H9 (cell line): ENCODE measurements at regions not wholly inside any gene's neighbourhood (a gene's known extent, or its start where the extent isn't known, plus 50 kb on each side); places are given as distances from the start of the nearest gene placed in this dataset.

Experiments used
- DNase-seq: peaks from one replicate; pipeline ENCODE4 v3.0.0-alpha.2; 2017
- H2AFZ ChIP-seq: one replicate; pipeline ENCODE4 v1.6.1; 2013; ENCODE audit warnings: mild to moderate bottlenecking, low read length, control low read depth, moderate library complexity
- H2AK5ac ChIP-seq: 2 replicates; pipeline ENCODE4 v1.6.1; 2013; ENCODE audit warnings: low read length, control low read depth, mixed read lengths; ENCODE audit not compliant: insufficient read length
- H2BK120ac ChIP-seq: one replicate; pipeline ENCODE4 v1.6.1; 2013; ENCODE audit warnings: low read depth, mild to moderate bottlenecking, low read length, control low read depth, inconsistent platforms; ENCODE audit not compliant: poor library complexity, severe bottlenecking
- H2BK12ac ChIP-seq: 2 replicates; pipeline ENCODE4 v1.6.1; 2013; ENCODE audit warnings: low read length, control low read depth, mixed read lengths, low read depth; ENCODE audit not compliant: insufficient read length
- H2BK15ac ChIP-seq: 2 replicates; pipeline ENCODE4 v1.6.1; 2013; ENCODE audit warnings: low read depth, low read length, control low read depth
- H2BK20ac ChIP-seq: one replicate; pipeline ENCODE4 v1.6.1; 2013; ENCODE audit warnings: low read depth, mild to moderate bottlenecking, low read length, control low read depth, inconsistent platforms; ENCODE audit not compliant: poor library complexity, severe bottlenecking
- H2BK5ac ChIP-seq: 2 replicates; pipeline ENCODE4 v1.6.1; 2013; ENCODE audit warnings: low read length, control low read depth, mixed read lengths; ENCODE audit not compliant: insufficient read length
- H3K14ac ChIP-seq: 2 replicates; pipeline ENCODE4 v1.6.1; 2013; ENCODE audit warnings: low read length, control low read depth; ENCODE audit not compliant: insufficient read depth
- H3K18ac ChIP-seq: 2 replicates; pipeline ENCODE4 v1.6.1; 2013; ENCODE audit warnings: low read depth, mild to moderate bottlenecking, mixed read lengths, low read length, control low read depth; ENCODE audit not compliant: insufficient read length
- H3K23ac ChIP-seq: 2 replicates; pipeline ENCODE4 v1.6.1; 2013; ENCODE audit warnings: low read length, control low read depth, mixed read lengths, low read depth; ENCODE audit not compliant: insufficient read length
- H3K23me2 ChIP-seq: 2 replicates; pipeline ENCODE4 v1.6.1; 2013; ENCODE audit warnings: low read depth, mild to moderate bottlenecking, mixed read lengths, low read length, control low read depth; ENCODE audit not compliant: insufficient read length, poor library complexity, severe bottlenecking
- H3K27ac ChIP-seq: 2 replicates; pipeline ENCODE4 v1.5.1; 2013; ENCODE audit warnings: low read length, control low read depth, mixed read lengths, low read depth; ENCODE audit not compliant: insufficient read length
- H3K27me3 ChIP-seq: 2 replicates; pipeline ENCODE4 v1.6.1; 2013; ENCODE audit warnings: low read length, control low read depth, inconsistent platforms; ENCODE audit not compliant: insufficient read depth
- H3K4ac ChIP-seq: 2 replicates; pipeline ENCODE4 v1.6.1; 2013; ENCODE audit warnings: low read depth, mild to moderate bottlenecking, control low read depth, inconsistent platforms, low read length, moderate library complexity
- H3K4me1 ChIP-seq: 2 replicates; pipeline ENCODE4 v1.6.1; 2013; ENCODE audit warnings: low read length, control low read depth, inconsistent platforms; ENCODE audit not compliant: insufficient read depth
- H3K4me2 ChIP-seq: 2 replicates; pipeline ENCODE4 v1.6.1; 2013; ENCODE audit warnings: low read length, control low read depth, mixed read lengths; ENCODE audit not compliant: insufficient read length, insufficient read depth
- H3K56ac ChIP-seq: 2 replicates; pipeline ENCODE4 v1.6.1; 2013; ENCODE audit warnings: low read depth, mild to moderate bottlenecking, mixed read lengths, low read length, control low read depth; ENCODE audit not compliant: insufficient read length
- H3K79me1 ChIP-seq: 2 replicates; pipeline ENCODE4 v1.6.1; 2013; ENCODE audit warnings: low read depth, mild to moderate bottlenecking, moderate library complexity, low read length, control low read depth, inconsistent platforms; ENCODE audit not compliant: insufficient read depth, poor library complexity, severe bottlenecking
- H3K79me2 ChIP-seq: 2 replicates; pipeline ENCODE4 v1.6.1; 2013; ENCODE audit warnings: low read length, control low read depth, inconsistent platforms; ENCODE audit not compliant: insufficient read depth
- H3K9ac ChIP-seq: 2 replicates; pipeline ENCODE4 v1.6.1; 2013; ENCODE audit warnings: low read length, control low read depth, mixed read lengths; ENCODE audit not compliant: insufficient read length; ENCODE audit errors: extremely low read depth
- H3K9me3 ChIP-seq: one replicate; pipeline ENCODE4 v1.6.1; 2013; ENCODE audit warnings: low read depth, low read length, inconsistent platforms; ENCODE audit not compliant: control insufficient read depth
- H3T11ph ChIP-seq: one replicate; pipeline ENCODE4 v1.6.1; 2013; ENCODE audit warnings: mild to moderate bottlenecking, low read length, control low read depth, inconsistent platforms
- H4K20me1 ChIP-seq: one replicate; pipeline ENCODE4 v1.6.1; 2013; ENCODE audit not compliant: control insufficient read depth, insufficient read length, insufficient read depth
- H4K5ac ChIP-seq: 2 replicates; pipeline ENCODE4 v1.6.1; 2013; ENCODE audit warnings: low read depth, mild to moderate bottlenecking, mixed read lengths, low read length, control low read depth; ENCODE audit not compliant: insufficient read length
- H4K8ac ChIP-seq: replicated peaks from 2 replicates; pipeline ENCODE4 v1.6.1; 2013; ENCODE audit warnings: low read length, control low read depth, mixed read lengths, low read depth; ENCODE audit not compliant: insufficient read length
- H4K91ac ChIP-seq: 2 replicates; pipeline ENCODE4 v1.6.1; 2013; ENCODE audit warnings: low read depth, mild to moderate bottlenecking, moderate library complexity, mixed read lengths, low read length, control low read depth; ENCODE audit not compliant: insufficient read length
- H3K27ac Mint-ChIP-seq, 3 experiments: 2 replicates in 2 of 3; 3 replicates in 1 of 3; pipeline ENCODE4 v1.8.0; 2020 to 2021; ENCODE audit warnings: mixed read lengths in 3 of 3, mild to moderate bottlenecking in 1 of 3, moderate library complexity in 1 of 3
- H3K27me3 Mint-ChIP-seq: 2 replicates; pipeline ENCODE4 v1.8.0; 2021; ENCODE audit warnings: low read depth, mild to moderate bottlenecking, moderate library complexity, mixed read lengths
- H3K36me3 Mint-ChIP-seq, 3 experiments: 2 replicates in 2 of 3; 3 replicates in 1 of 3; pipeline ENCODE4 v1.8.0; 2020 to 2021; ENCODE audit warnings: low read depth in 3 of 3, mixed read lengths in 3 of 3; ENCODE audit not compliant: insufficient read depth in 1 of 3
- H3K4me1 Mint-ChIP-seq, 2 experiments: 2 replicates each; pipeline ENCODE4 v1.8.0; 2020; ENCODE audit warnings: mixed read lengths in 2 of 2
- H3K4me3 Mint-ChIP-seq, 2 experiments: 2 replicates in 1 of 2; 3 replicates in 1 of 2; pipeline ENCODE4 v1.8.0; 2020 to 2021; ENCODE audit warnings: mild to moderate bottlenecking in 2 of 2, mixed read lengths in 2 of 2, moderate library complexity in 1 of 2
- H3K9me3 Mint-ChIP-seq, 2 experiments: 2 replicates in 1 of 2; 3 replicates in 1 of 2; pipeline ENCODE4 v1.8.0; 2020; ENCODE audit warnings: mild to moderate bottlenecking in 2 of 2, mixed read lengths in 2 of 2, moderate library complexity in 1 of 2
- CTCF ChIP-seq: fragments of 200-600 bp; sonication (generic); conservative IDR thresholded peaks from 3 replicates; pipeline ENCODE4 v1.8.0; 2021; ENCODE audit warnings: antibody characterized with exemption, mild to moderate bottlenecking
- WGBS: extraction: QIAGEN DNeasy Blood & Tissue Kit; methylation state at CpG from one replicate; pipeline ENCODE4 v1.1.7; 2013; ENCODE audit warnings: missing lambda C conversion rate, low lambda C conversion rate, mixed read lengths; ENCODE audit not compliant: insufficient read length; ENCODE audit errors: extremely low coverage; 5-methylcytosine and 5-hydroxymethylcytosine counted together

- peaks cover 3% of the 10 kb centered on the region in 2 experiments; a peak in 2 of 4 replicates for H3K4me1 Mint-ChIP-seq
- no peak overlapping the region for H4K8ac ChIP-seq
- H2BK120ac ChIP-seq: no peak overlapping the region
- no peak overlapping the region for H3T11ph ChIP-seq
- H3K23me2 ChIP-seq: no peaks in the 10 kb centered on the region
- H3K27ac Mint-ChIP-seq: no peak overlapping the region
- DNase-seq: no peak
- no peak overlapping the region for H2AK5ac ChIP-seq
- no peak overlapping the region for H3K9ac ChIP-seq
- H4K5ac ChIP-seq: no peak overlapping the region
- H3K36me3 Mint-ChIP-seq: peaks cover 4 to 11% (median 7%) of the 10 kb centered on the region in 3 experiments; a peak in 5 of 7 replicates
- no peak overlapping the region for H2BK20ac ChIP-seq
- no peak overlapping the region for H3K4ac ChIP-seq
- no peaks in the 10 kb centered on the region for H3K9me3 ChIP-seq
- H3K4me3 Mint-ChIP-seq: no peak overlapping the region
- no peaks in the 10 kb centered on the region for H3K79me2 ChIP-seq
- no CpG with 5 or more reads among the region's 3 CpGs for WGBS
- H3K4me1 ChIP-seq: no peaks in the 10 kb centered on the region
- no peak overlapping the region for H3K18ac ChIP-seq
- no peak overlapping the region for H2BK15ac ChIP-seq
- no peak overlapping the region for H2BK12ac ChIP-seq
- H3K27me3 ChIP-seq: no peaks in the 10 kb centered on the region
- H4K91ac ChIP-seq: no peak overlapping the region
- no peaks in the 10 kb centered on the region for H3K79me1 ChIP-seq
- H4K20me1 ChIP-seq: no peaks in the 10 kb centered on the region
- no peak overlapping the region for H3K56ac ChIP-seq
- no peak for TF ChIP-seq CTCF
- no peak overlapping the region for H3K27ac ChIP-seq
- H3K14ac ChIP-seq: no peak overlapping the region
- H3K27me3 Mint-ChIP-seq: no peaks in the 10 kb centered on the region
- peaks cover 4 to 8% of the 10 kb centered on the region in 2 experiments; a peak in 3 of 5 replicates for H3K9me3 Mint-ChIP-seq
- H3K23ac ChIP-seq: no peak overlapping the region
- no peak overlapping the region for H3K4me2 ChIP-seq
- no peak overlapping the region for H2BK5ac ChIP-seq
- H2AFZ ChIP-seq: no peak overlapping the region
These were observed 149.6 kb upstream of the ELL2 start for GRCh38 chr5:96111080-96111756.
